Endothelial cell of umbilical vein (primary cell): ENCODE measurements at regions not wholly inside any gene's neighbourhood (a gene's known extent, or its start where the extent isn't known, plus 50 kb on each side); places are given as distances from the start of the nearest gene placed in this dataset.

Source experiments
- BruUV-seq: library from RNA; stranded (reverse); fragments of 400-500 nt; replicated peaks from 2 replicates; lab custom pipeline; 2021; lab: Mats Ljungman, UMichigan
- CTCF ChIA-PET: fragments of 300-600, 350-600 bp; sonication (Branson Sonifier 250); formaldehyde crosslinking; loops from one replicate; lab custom pipeline; 2021; ENCODE audit warnings: antibody characterized with exemption, inconsistent platforms; lab: Charles Lee
- POLR2A ChIA-PET: fragments of 300-600, 350-600 bp; sonication (Branson Sonifier 250); formaldehyde crosslinking; loops from one replicate; lab custom pipeline; 2021; ENCODE audit warnings: antibody characterized with exemption, inconsistent platforms; lab: Charles Lee
- DNase-seq: peaks from one replicate; pipeline ENCODE4 v3.0.0-alpha.2; 2011; ENCODE audit warnings: low read depth, low spot score
- FAIRE-seq: peaks from 2 replicates; lab custom pipeline; 2011; peaks lifted over from hg19 to GRCh38; lab: Jason Lieb, UNC
- H2AFZ ChIP-seq: 2 replicates; pipeline ENCODE4 v1.6.0; 2012; ENCODE audit warnings: low read depth, low read length, control low read depth, inconsistent platforms
- H3K27ac ChIP-seq: 2 replicates; pipeline ENCODE4 v1.5.1; 2011; ENCODE audit warnings: low read depth, mild to moderate bottlenecking, control low read depth, low read length, moderate library complexity; ENCODE audit not compliant: insufficient read depth
- H3K27me3 ChIP-seq, 2 experiments: 2 replicates each; pipeline versions ENCODE4 v1.6.0 to v1.6.1; 2011; ENCODE audit warnings: low read length in 2 of 2, mixed read lengths in 1 of 2; ENCODE audit not compliant: control insufficient read depth in 2 of 2, insufficient read depth in 2 of 2
- H3K36me3 ChIP-seq, 2 experiments: 2 replicates in 1 of 2; 3 replicates in 1 of 2; pipeline ENCODE4 v1.5.1; 2011; ENCODE audit warnings: low read length in 2 of 2, mild to moderate bottlenecking in 1 of 2, moderate library complexity in 1 of 2; ENCODE audit not compliant: control insufficient read depth in 2 of 2, insufficient read depth in 2 of 2; ENCODE audit errors: extremely low read depth in 1 of 2
- H3K4me1 ChIP-seq: 3 replicates; pipeline ENCODE4 v1.5.1; 2011; ENCODE audit warnings: mild to moderate bottlenecking, low read length; ENCODE audit not compliant: control insufficient read depth, insufficient read depth; ENCODE audit errors: extremely low read depth
- H3K4me2 ChIP-seq: 2 replicates; pipeline ENCODE4 v1.6.1; 2011; ENCODE audit warnings: low read length, control low read depth, mixed read lengths; ENCODE audit not compliant: insufficient read depth
- H3K4me3 ChIP-seq, 3 experiments: fragments of 200-600 bp in 1 of 3; sonication (generic), shearing (Covaris generic) in 1 of 3; replicated peaks in 1 of 3; 2 replicates each; pipeline ENCODE4 v1.5.1; 2011 to 2016; ENCODE audit warnings: control low read depth in 3 of 3, low read length in 3 of 3, mild to moderate bottlenecking in 2 of 3, inconsistent platforms in 1 of 3, low read depth in 1 of 3, moderate library complexity in 1 of 3; ENCODE audit not compliant: insufficient read depth in 1 of 3
- H3K79me2 ChIP-seq: 2 replicates; pipeline ENCODE4 v1.6.0; 2012; ENCODE audit warnings: low read length, inconsistent platforms; ENCODE audit not compliant: control insufficient read depth, insufficient read depth
- H3K9ac ChIP-seq: replicated peaks from 2 replicates; pipeline ENCODE3; 2011; ENCODE audit warnings: low read length, control low read depth; ENCODE audit not compliant: insufficient read depth; ENCODE audit errors: extremely low read depth
- H3K9me1 ChIP-seq: replicated peaks from 3 replicates; pipeline ENCODE4 v1.6.0; 2011; ENCODE audit warnings: mild to moderate bottlenecking, low read length; ENCODE audit not compliant: control insufficient read depth, insufficient read depth; ENCODE audit errors: extremely low read depth
- H3K9me3 ChIP-seq: replicated peaks from 2 replicates; pipeline ENCODE4 v1.5.1; 2012; ENCODE audit warnings: low read length, inconsistent platforms; ENCODE audit not compliant: control insufficient read depth, insufficient read depth
- H4K20me1 ChIP-seq: replicated peaks from 2 replicates; pipeline ENCODE3; 2011; ENCODE audit warnings: mild to moderate bottlenecking, low read length; ENCODE audit not compliant: control insufficient read depth, insufficient read depth; ENCODE audit errors: extremely low read depth
- GATA2 ChIP-seq: IDR thresholded peaks from 2 replicates; pipeline ENCODE4 v1.7.0; 2011; ENCODE audit warnings: low read depth, mild to moderate bottlenecking, moderate library complexity, mixed read lengths, low read length; ENCODE audit not compliant: insufficient read length, insufficient read depth
- POLR2AphosphoS5 ChIP-seq: IDR thresholded peaks from 2 replicates; pipeline ENCODE4 v1.6.1; 2012; ENCODE audit warnings: low read depth, mild to moderate bottlenecking, control low read depth, low read length, moderate library complexity; ENCODE audit not compliant: insufficient read depth
- dilution Hi-C: fragments of 300-500 bp; cut with MboI; formaldehyde crosslinking; loops from one replicate; pipeline ENCODE4 v1.15.0; 2019; ENCODE audit warnings: low sequenced_read_pairs; ENCODE audit not compliant: extremely low pct_ligation_motif_present
- intact Hi-C: fragments of 100-400 bp; cut with micrococcal nuclease; formaldehyde crosslinking; loops from one replicate; pipeline ENCODE4 v1.10.0; 2022
- TF ChIP-seq, protein P1 (sequence below), 2 donors: IDR thresholded peaks; 1 replicate in 1 of 2; 2 replicates in 1 of 2; pipeline ENCODE4 v1.5.1; 2011; ENCODE audit warnings: low read length in 2 of 2, mild to moderate bottlenecking in 2 of 2, moderate library complexity in 2 of 2, control low read depth in 1 of 2, inconsistent platforms in 1 of 2, low read depth in 1 of 2; ENCODE audit not compliant: insufficient read depth in 1 of 2; ENCODE audit errors: extremely low read depth in 1 of 2

DNA sequence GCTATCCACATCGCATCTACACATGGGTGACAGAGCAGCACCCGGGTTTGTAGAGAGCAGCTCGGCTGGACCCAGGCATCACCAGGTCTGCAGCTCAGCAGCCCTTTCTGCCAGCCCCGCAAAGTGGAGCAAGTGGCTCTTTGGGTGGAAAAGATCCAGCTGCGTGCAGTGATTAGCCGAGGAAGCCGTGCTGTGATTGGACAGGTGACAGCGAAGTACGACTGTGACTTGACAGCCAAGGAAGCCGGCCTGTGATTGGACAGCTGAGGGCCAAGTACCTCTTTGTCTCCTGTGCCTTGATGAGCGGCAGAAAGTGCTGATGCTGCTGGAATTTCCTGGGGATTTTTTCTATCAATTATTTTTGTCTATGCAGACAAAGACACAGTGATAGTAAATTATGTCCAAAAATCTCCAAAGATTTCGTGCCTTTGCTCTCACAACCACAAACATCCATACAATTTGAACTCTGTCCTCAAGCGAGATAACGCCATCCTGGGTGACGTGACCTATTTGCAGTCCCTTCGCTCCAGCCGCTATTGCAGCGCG is 62.3 kb upstream of the GPR31 start:
- intact Hi-C loops = loop anchor here (5.0 to 10.0 kb wide), 3 partner anchors 225 to 677 kb away; partner anchors contain the start of gene CEP43

More for the DNA sequence above, 62.3 kb upstream of the GPR31 start:
- Histone ChIP-seq H3K9me3 (no peaks in the 10 kb centered on the region), H3K9me1 (no peaks in the 10 kb centered on the region), H3K27me3 (no peaks in the 10 kb centered on the region), H3K9ac (no peak overlapping the region), H3K4me2 (no peak overlapping the region), H4K20me1 (no peaks in the 10 kb centered on the region), H3K79me2 (no peaks in the 10 kb centered on the region), H3K36me3 (no peaks in the 10 kb centered on the region), H2AFZ (no peak overlapping the region), H3K4me1 (peaks cover 12% of the 10 kb centered on the region), H3K27ac (no peak overlapping the region), H3K4me3 (no peak overlapping the region)
- TF ChIP-seq POLR2AphosphoS5 = no peak
- no peak for TF ChIP-seq GATA2
- TF ChIP-seq, protein P1, sequence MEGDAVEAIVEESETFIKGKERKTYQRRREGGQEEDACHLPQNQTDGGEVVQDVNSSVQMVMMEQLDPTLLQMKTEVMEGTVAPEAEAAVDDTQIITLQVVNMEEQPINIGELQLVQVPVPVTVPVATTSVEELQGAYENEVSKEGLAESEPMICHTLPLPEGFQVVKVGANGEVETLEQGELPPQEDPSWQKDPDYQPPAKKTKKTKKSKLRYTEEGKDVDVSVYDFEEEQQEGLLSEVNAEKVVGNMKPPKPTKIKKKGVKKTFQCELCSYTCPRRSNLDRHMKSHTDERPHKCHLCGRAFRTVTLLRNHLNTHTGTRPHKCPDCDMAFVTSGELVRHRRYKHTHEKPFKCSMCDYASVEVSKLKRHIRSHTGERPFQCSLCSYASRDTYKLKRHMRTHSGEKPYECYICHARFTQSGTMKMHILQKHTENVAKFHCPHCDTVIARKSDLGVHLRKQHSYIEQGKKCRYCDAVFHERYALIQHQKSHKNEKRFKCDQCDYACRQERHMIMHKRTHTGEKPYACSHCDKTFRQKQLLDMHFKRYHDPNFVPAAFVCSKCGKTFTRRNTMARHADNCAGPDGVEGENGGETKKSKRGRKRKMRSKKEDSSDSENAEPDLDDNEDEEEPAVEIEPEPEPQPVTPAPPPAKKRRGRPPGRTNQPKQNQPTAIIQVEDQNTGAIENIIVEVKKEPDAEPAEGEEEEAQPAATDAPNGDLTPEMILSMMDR (IDR thresholded peaks at IDR 0.05; ENCODE audit: extremely low read depth in 1 of 2, insufficient read depth in 1 of 2, low read depth in 1 of 2, low read length in 2 of 2) = no peak
- no peak for FAIRE-seq
- BruUV-seq = no TSS peak
- no peak for DNase-seq
- CTCF ChIA-PET = interaction anchor here (1.8 kb wide), 1 partner anchor 131 kb away, joined by 5 read pairs; no protein-coding TSS in a partner anchor
- dilution Hi-C loops = no loop called here
- POLR2A ChIA-PET = no interaction called here
